Stomach smooth muscle (tissue), 2 donors: ENCODE measurements at regions not wholly inside any gene's neighbourhood (a gene's known extent, or its start where the extent isn't known, plus 50 kb on each side); places are given as distances from the start of the nearest gene placed in this dataset.

ENCODE experiments used
- H3K27ac ChIP-seq: one replicate; pipeline ENCODE4 v1.7.0; 2013; ENCODE audit warnings: mild to moderate bottlenecking, low read length, inconsistent platforms
- H3K27me3 ChIP-seq, 2 donors: one replicate each; pipeline ENCODE4 v1.7.0; 2013; ENCODE audit warnings: low read length in 2 of 2; ENCODE audit not compliant: insufficient read depth in 2 of 2, control insufficient read depth in 1 of 2
- H3K36me3 ChIP-seq, 2 donors: one replicate each; pipeline ENCODE4 v1.7.0; 2013; ENCODE audit warnings: low read length in 2 of 2; ENCODE audit not compliant: control insufficient read depth in 2 of 2, insufficient read depth in 2 of 2
- H3K4me1 ChIP-seq: one replicate; pipeline ENCODE4 v1.7.0; 2013; ENCODE audit warnings: low read length; ENCODE audit not compliant: control insufficient read depth, insufficient read depth
- H3K4me3 ChIP-seq, 2 donors: one replicate each; pipeline ENCODE4 v1.7.0; 2013; ENCODE audit warnings: low read length in 2 of 2
- H3K9ac ChIP-seq, 2 donors: one replicate each; pipeline ENCODE4 v1.7.0; 2013; ENCODE audit warnings: low read length in 2 of 2, mild to moderate bottlenecking in 1 of 2
- H3K9me3 ChIP-seq, 2 donors: one replicate each; pipeline ENCODE4 v1.7.0; 2013; ENCODE audit warnings: low read length in 2 of 2; ENCODE audit not compliant: control insufficient read depth in 2 of 2
- donor health status: healthy.
- donor health status: Pancreatic carcinoma.

- no peaks in the 10 kb centered on the region for H3K27me3 ChIP-seq
- H3K9me3 ChIP-seq = no peaks in the 10 kb centered on the region
- no peak overlapping the region for H3K4me3 ChIP-seq
- H3K36me3 ChIP-seq = no peaks in the 10 kb centered on the region
- H3K27ac ChIP-seq = no peak overlapping the region
- no peak overlapping the region for H3K9ac ChIP-seq
- no peaks in the 10 kb centered on the region for H3K4me1 ChIP-seq
These were observed 510.1 kb upstream of the CFAP20DC start for GRCh38 chr3:59559721-59560435.

GRCh38 chr3:59558906-59559720, 509.3 kb upstream of the CFAP20DC start:
- H3K9me3 ChIP-seq = no peaks in the 10 kb centered on the region
- H3K27me3 ChIP-seq = no peaks in the 10 kb centered on the region
- H3K9ac ChIP-seq = no peak overlapping the region
- no peaks in the 10 kb centered on the region for H3K36me3 ChIP-seq
- no peak overlapping the region for H3K4me3 ChIP-seq
- H3K4me1 ChIP-seq = no peaks in the 10 kb centered on the region
- H3K27ac ChIP-seq = no peak overlapping the region

- Histone ChIP-seq H3K4me3 (no peak overlapping the region), H3K27ac (no peak overlapping the region), H3K36me3 (no peaks in the 10 kb centered on the region), H3K9me3 (no peaks in the 10 kb centered on the region), H3K9ac (no peak overlapping the region), H3K27me3 (no peaks in the 10 kb centered on the region), H3K4me1 (no peaks in the 10 kb centered on the region)
These were observed 505.9 kb upstream of the CFAP20DC start for GRCh38 chr3:59555593-59556315.

- no peaks in the 10 kb centered on the region for H3K9me3 ChIP-seq
- H3K36me3 ChIP-seq = no peaks in the 10 kb centered on the region
- no peaks in the 10 kb centered on the region for H3K27me3 ChIP-seq
- no peak overlapping the region for H3K27ac ChIP-seq
- H3K9ac ChIP-seq = no peak overlapping the region
- no peaks in the 10 kb centered on the region for H3K4me1 ChIP-seq
- H3K4me3 ChIP-seq = no peak overlapping the region
These were observed 503.3 kb upstream of the CFAP20DC start for GRCh38 chr3:59553076-59553475.

GRCh38 chr3:59551834-59552233, 502.0 kb upstream of the CFAP20DC start:
- Histone ChIP-seq H3K4me1 (no peaks in the 10 kb centered on the region), H3K4me3 (no peak overlapping the region), H3K27ac (no peak overlapping the region), H3K9me3 (no peaks in the 10 kb centered on the region), H3K9ac (no peak overlapping the region), H3K27me3 (no peaks in the 10 kb centered on the region), H3K36me3 (no peaks in the 10 kb centered on the region)

GRCh38 chr3:59549962-59550361, 500.1 kb upstream of the CFAP20DC start:
- Histone ChIP-seq H3K4me1 (no peaks in the 10 kb centered on the region), H3K9me3 (peaks cover 0 to 3% of the 10 kb centered on the region in 2 donors), H3K27ac (no peak overlapping the region), H3K4me3 (no peak overlapping the region), H3K9ac (no peak overlapping the region), H3K36me3 (no peaks in the 10 kb centered on the region), H3K27me3 (no peaks in the 10 kb centered on the region)

- Histone ChIP-seq H3K9me3 (peaks cover 0 to 3% of the 10 kb centered on the region in 2 donors), H3K27ac (no peak overlapping the region), H3K4me3 (no peak overlapping the region), H3K27me3 (no peaks in the 10 kb centered on the region), H3K36me3 (no peaks in the 10 kb centered on the region), H3K4me1 (no peaks in the 10 kb centered on the region), H3K9ac (no peak overlapping the region)
These were observed 498.0 kb upstream of the CFAP20DC start for GRCh38 chr3:59547874-59548273.

GRCh38 chr3:59546522-59546921, 496.7 kb upstream of the CFAP20DC start:
- Histone ChIP-seq H3K36me3 (no peaks in the 10 kb centered on the region), H3K4me3 (no peak overlapping the region), H3K9ac (no peak overlapping the region), H3K27me3 (no peaks in the 10 kb centered on the region), H3K9me3 (peaks cover 0 to 3% of the 10 kb centered on the region in 2 donors), H3K27ac (no peak overlapping the region), H3K4me1 (no peaks in the 10 kb centered on the region)

- no peaks in the 10 kb centered on the region for H3K4me1 ChIP-seq
- H3K27me3 ChIP-seq = no peaks in the 10 kb centered on the region
- H3K27ac ChIP-seq = no peak overlapping the region
- H3K36me3 ChIP-seq = no peaks in the 10 kb centered on the region
- no peak overlapping the region for H3K4me3 ChIP-seq
- H3K9me3 ChIP-seq = peaks cover 0 to 3% of the 10 kb centered on the region in 2 donors
- no peak overlapping the region for H3K9ac ChIP-seq
These were observed 495.5 kb upstream of the CFAP20DC start for GRCh38 chr3:59545374-59545773.

- H3K4me1 ChIP-seq = no peaks in the 10 kb centered on the region
- H3K4me3 ChIP-seq = no peak overlapping the region
- no peak overlapping the region for H3K27ac ChIP-seq
- H3K36me3 ChIP-seq = no peaks in the 10 kb centered on the region
- peaks cover 0 to 3% of the 10 kb centered on the region in 2 donors for H3K9me3 ChIP-seq
- H3K9ac ChIP-seq = no peak overlapping the region
- H3K27me3 ChIP-seq = no peaks in the 10 kb centered on the region
These were observed 492.5 kb upstream of the CFAP20DC start for GRCh38 chr3:59542276-59542675.
